ENCODE measurements at regions not wholly inside any gene's neighbourhood (a gene's known extent, or its start where the extent isn't known, plus 50 kb on each side); places are given as distances from the start of the nearest gene placed in this dataset.

DNA sequence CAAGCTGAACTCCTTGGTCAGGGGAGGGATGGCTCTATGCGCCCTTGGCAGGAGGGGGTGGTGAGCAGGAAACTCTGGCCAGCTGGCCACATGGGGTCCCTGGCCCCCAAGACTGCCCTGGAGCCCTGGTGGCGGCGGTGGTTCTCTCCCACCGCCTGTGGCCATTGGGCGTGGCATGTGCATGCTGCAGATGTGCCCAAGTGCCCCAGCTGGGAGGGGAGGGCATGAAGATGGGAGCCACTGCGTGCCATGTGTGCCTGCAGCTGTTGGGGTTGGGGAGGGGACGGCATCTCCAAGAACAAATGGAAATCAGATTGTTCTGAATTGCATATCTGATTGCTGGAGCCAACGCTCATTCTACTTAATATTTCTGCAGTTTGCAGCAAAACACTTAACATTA lies 115.7 kb upstream of the IGF1 start:
- DNase-seq: no peak
- ATAC-seq: no peak

GRCh38 chr12:102595315-102595714 lies 115.0 kb upstream of the IGF1 start:
- ATAC-seq: no peak
- no peak for DNase-seq

- no peak for DNase-seq
- no peak for ATAC-seq
Observed at GRCh38 chr12:102593134-102593533, 112.8 kb upstream of the IGF1 start.

DNA sequence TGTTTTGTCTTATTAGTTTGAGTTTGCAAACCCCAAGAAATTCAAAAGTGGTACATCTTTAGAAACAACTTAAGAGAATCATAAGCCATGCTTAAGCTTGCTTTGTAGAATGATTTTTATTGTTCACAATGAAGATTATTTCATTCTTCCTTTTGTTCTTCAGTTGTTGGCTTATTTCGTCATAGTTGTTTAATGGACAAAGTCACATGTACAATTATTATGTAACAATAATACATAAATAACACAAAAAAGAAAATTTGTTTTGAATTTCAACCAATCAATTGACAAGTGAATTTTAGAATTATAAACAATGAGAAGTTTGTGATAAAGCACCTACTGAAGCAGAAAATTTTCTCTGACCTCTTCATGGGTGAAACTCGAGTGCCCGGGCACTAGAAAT lies 111.8 kb upstream of the IGF1 start:
- DNase-seq (no peak), ATAC-seq (no peak)

DNA sequence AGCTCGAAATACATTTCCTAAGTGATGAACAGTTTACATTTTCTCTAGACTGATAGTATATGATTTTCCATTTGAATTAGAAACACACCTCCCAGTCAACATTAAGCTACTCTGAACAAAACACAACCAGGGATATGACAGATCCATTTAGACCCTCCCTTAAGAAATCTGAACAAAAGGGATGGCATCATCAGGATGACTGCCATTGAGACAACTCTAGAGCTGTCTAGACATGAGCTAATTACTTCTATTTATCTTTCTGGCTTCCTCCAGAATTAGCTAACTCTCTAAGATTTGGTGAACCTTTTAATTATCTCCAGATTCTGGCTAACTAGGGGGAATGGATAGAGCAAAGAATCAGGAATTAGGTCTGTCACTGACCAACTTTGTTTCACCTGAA lies 92.9 kb upstream of the IGF1 start:
- ATAC-seq: no peak

GRCh38 chr12:102571889-102572288 lies 91.5 kb upstream of the IGF1 start:
- DNase-seq: no peak
- no peak for ATAC-seq

More for the DNA sequence above, 92.9 kb upstream of the IGF1 start:
- no peak for DNase-seq

DNA sequence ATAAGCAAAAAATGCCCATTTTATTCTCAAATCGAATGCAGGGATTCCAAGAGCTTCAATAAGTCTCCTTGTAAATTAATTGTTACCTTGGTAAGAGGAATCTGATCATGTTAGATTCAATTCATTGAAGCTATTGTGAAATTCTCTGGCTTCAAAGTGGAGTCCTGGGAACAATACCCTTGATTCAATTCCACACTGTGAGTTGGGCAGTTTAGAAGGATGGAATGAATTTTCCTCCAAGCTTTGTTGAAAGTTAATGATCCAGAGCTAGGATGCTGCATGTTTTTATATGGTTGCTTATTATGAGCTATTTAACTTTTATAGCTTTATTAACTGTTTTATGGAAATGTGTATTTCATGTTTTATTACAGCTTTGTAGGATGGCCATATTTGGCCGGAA lies 89.9 kb upstream of the IGF1 start:
- ATAC-seq: no peak
- DNase-seq: no peak

- DNase-seq (no peak), ATAC-seq (no peak)
Observed at GRCh38 chr12:102569803-102570202, 89.4 kb upstream of the IGF1 start.

- no peak for ATAC-seq
- no peak for DNase-seq
Observed at GRCh38 chr12:102568276-102568675, 87.9 kb upstream of the IGF1 start.

DNA sequence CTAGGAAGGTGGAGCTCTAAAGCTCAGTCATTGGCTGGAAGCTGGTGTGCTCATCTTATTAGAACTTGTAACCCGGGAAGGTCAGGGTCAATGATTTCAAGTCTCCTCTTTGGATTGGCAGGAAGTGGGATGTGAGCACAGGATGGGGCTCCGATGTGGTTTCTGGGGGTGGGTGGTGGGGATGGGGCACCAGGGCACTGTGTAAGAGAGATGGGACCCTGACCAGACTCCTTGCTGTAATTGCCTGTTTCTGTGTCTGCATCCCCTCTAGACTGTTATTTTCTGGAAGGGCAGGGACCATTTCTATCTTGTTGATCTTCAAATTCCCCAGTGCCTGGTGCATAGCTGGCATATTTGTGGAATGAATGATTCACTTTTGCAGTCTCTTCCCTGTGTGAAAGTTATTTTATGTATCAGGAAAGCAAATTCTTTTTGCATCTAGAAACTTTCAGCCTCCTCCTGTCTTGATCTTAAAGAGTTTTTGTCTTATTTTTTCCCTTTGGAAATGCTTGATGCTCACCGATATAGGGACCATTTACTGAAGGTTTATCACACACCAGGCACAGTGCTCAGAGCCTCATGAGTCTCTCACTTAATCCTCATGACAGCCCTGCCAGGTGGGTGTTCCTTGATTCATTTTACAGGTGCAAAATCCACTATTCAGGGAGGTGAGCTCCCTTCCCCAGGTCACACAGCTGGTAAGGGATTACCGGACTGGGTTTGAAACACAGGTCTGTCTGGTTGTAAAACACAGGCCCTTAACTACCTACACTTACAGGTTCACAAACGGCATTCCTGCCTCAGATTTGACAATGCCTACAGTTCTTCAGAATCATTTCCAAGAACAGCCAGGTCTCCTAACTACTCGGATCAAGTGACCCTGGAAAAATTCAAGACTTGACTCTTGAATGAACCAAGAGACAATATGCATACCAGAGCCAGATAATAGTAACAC lies 86.9 kb upstream of the IGF1 start:
- ATAC-seq (no peak), DNase-seq (no peak)

- ATAC-seq (no peak), DNase-seq (no peak)
Observed at GRCh38 chr12:102565555-102565954, 85.2 kb upstream of the IGF1 start.

GRCh38 chr12:102564026-102564425 lies 83.7 kb upstream of the IGF1 start:
- ATAC-seq (no peak), DNase-seq (no peak)

GRCh38 chr12:102562836-102563425 lies 82.6 kb upstream of the IGF1 start:
- ATAC-seq (no peak), DNase-seq (no peak)

DNA sequence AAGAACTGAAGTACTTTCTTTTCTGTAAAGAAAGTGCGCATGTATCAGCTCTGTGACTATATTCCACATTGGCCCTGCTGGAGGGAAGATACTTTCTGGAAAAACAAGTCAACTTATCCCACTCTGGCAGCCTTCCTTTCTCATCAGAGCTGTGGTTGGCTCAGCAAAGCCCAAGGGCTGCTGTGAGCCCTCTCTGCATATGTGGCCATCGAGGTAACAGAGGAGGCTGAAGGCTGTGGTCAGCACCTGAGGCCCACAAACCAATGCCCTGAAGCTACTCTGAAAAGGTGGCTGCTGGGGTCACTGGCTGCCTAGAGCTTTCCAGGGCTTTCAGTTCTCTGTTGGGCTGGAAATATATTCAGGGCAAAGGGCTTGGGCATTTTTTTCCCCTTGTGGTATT lies 70.8 kb upstream of the IGF1 start:
- ATAC-seq: no peak
- no peak for DNase-seq

DNA sequence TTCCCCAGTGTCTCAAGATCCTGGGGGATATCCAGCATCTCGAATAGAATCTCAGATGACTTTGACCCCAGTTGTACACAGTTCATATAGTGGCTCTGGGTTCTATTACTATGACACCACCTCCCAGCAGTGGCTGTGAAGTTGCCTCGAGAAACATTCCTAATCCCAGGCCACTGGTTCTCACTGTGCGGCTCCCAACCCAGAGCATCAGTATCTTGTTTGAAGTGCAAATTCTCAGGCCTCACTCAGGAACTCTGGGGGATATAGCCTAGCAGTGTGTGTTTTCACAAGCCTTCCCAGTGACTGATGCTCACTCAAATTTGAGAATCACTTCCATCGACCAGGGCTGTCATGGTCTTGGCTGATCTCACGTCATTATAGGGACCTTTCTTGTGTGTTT lies 69.3 kb upstream of the IGF1 start:
- ATAC-seq: no peak
- DNase-seq: no peak

- no peak for ATAC-seq
Observed at GRCh38 chr12:102548543-102548942, 68.2 kb upstream of the IGF1 start.

GRCh38 chr12:102543494-102544485 lies 63.4 kb upstream of the IGF1 start:
- ATAC-seq (no peak), DNase-seq (no peak)

More at GRCh38 chr12:102548543-102548942, 68.2 kb upstream of the IGF1 start:
- no peak for DNase-seq

GRCh38 chr12:102542816-102543440 lies 62.6 kb upstream of the IGF1 start:
- no peak for ATAC-seq
- DNase-seq: no peak

DNA sequence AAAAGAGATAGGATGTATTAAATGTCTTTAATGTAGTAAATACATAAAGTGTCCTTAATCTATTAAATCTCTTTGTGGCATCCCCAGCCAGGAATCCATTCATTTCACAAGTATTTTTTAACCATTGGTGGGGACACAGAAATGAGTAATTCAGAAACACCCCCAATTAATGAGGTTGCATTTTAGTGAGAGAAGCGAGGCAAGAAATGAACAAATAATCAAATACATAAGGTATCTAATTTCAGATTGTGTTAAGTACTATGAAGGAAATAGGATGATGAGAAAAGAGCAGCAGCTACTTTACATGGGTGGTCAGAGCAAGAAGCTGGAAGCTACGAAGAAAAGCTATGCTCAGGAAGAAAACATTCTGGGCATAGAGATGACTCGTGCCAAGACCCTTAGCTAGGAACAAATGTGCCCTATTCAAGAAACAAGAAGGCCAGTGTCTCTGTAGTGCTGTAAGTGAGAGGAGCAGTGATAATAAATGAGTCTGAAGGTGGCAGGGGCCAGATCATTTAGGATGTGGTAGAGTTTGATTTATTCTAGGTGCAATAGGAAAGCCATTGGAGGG lies 60.5 kb upstream of the IGF1 start:
- no peak for ATAC-seq
- DNase-seq: no peak

DNA sequence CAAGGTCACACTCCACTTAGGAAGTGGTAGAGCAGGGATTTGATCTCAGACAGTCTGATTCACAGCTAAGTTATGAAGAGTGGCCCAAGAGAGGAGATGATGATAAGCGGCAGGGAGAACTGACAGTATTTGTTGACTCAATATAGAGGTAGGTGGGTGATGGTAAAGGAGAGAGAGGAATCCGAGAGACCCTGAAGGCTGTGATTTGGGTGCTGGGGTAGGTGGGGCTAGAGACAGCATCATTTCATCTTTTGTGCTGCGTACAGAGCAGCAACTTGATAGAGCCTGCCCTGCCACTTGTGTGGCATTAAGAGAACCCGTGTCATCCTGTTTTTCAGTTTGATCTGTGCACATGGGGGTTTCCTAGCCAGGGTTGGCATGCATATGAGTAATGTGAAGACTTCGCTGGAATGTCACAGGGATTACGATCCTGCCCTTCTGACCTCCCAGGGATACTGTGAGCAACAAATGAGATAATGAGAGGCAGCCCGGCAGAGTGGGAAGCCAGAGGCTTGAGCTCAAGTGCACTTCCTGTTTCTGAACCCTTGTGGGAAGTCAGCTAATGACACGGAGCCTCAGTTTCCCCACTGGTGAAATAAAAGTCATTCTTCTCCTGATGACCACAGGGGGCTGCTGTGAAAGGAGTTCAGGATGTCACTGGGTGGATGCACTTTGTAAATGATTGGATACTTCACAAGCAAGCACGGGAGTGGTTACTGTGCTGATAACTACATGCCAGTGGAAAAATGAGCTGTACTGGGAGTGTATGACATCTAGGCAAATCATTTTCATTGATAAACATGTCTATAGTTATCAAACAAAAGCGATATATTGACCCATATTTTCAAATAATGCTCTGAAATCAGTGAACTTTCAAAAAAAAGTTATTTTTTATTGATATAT lies 59.5 kb upstream of the IGF1 start:
- ATAC-seq: no peak
- no peak for DNase-seq

- no peak for DNase-seq
- ATAC-seq: no peak
Observed at GRCh38 chr12:102535306-102535705, 54.9 kb upstream of the IGF1 start.
